ENCODE measurements at regions not wholly inside any gene's neighbourhood (a gene's known extent, or its start where the extent isn't known, plus 50 kb on each side); places are given as distances from the start of the nearest gene placed in this dataset.

- TF ChIP-seq CTCF (IDR thresholded peaks at IDR 0.05) (peak in 1 of 6 experiments; percentile 9), POLR2A (IDR thresholded peaks at IDR 0.05) (peak in 1 of 4 donors; percentile 26)
Measured at GRCh38 chr15:31483053-31483985, 156.7 kb downstream of the KLF13 start.
